ENCODE measurements at regions not wholly inside any gene's neighbourhood (a gene's known extent, or its start where the extent isn't known, plus 50 kb on each side); places are given as distances from the start of the nearest gene placed in this dataset.

DNA sequence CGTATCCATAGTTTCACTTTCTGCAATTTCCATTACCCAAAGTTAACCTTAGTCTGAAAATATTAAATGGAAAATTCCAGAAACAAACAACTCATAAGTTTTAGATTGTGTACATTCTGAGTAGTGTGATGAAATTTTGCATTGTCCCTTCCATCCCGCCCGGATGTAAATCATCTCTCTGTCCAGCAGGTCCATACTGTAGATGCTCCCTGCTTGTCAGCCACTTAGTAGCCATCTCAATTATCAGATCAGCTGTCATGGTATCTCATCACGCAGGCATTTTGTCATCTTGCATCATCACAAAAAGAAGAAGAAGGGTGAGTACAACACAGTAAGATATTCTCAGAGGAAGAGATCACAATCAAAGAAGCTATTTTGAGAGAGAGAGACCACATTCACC, 185.0 kb upstream of the STK17B start:
- DNase-seq (ENCODE audit: low spot score), result no peak

DNA sequence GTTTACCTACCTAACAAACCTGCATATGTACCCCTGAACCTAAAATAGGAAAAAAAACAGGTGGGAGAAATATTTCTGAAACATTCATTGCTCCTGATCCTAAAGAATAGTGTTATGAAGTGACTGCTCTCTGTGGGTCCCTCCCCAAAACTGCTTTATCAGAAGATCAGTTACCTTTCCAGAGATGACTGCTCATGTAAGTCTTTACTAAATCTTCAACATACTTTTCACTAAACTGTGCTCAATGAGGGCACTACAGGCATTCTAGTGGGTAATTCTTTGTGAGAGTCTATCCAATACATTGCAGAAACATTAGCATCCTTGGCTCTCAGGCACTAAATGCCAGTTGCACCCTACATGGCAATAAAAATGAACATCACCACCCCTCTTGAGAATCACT, 189.3 kb upstream of the STK17B start:
- DNase-seq (ENCODE audit: low spot score), result no peak

DNA sequence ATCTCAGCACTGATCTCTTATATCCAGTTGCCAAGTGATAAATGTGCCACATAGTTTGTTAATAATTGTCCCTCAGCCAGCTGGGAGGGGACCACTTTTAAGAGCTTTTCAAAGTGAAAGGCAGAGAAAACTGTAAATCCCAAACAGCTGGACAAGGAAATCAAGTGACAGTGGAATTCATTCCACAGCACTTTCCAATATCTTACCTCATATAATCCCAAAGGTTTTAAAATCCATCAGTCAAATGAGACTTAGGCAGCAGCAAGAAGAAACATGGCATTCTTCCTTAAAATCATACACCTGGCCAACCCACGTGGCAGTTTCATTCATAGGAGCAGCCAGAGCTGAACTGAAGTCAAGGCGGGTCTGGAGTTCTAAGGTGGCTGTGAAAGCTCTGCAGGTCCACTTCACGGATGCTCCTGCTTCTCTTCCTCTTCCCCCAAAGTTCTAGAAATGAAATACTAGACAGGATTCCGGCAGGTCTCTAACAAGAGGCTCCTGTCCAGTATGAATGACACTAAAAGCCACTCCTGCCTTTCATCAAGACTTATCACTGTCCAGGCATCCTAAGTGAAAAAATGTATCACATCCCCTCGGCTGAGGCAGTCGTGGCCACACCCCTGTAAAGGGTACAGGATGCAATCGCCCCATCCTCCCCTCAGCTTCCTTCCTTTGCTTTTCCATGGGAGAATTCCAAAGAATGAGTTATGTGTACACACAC, 190.4 kb upstream of the STK17B start:
- DNase-seq (ENCODE audit: low spot score), result no peak

DNA sequence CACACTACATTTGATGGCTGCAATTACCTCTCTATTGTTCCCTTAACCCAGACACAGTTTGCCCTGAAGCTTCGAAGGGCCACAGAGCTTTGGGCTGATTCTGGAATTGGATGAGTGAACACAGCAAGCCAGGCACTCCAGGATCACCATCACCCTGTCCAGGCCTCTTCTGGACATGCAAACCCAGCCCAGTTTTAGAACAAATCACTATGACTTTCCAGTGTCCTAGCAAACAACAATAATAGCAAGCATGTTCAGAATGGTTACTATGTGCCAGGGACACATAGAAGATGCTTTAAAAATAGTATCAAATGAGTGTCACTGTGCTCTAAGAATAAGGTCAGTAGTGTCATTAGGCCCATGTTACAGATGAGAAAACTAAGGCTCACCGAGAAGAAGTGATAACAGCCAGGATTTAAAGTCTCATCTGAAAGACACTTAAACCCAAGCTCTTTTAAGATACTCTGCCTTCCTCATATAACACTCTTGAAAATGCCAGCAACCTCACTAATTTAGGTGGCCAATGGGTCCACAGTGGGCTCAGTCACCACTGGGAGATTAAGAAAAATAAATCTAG, 191.7 kb upstream of the STK17B start:
- DNase-seq (ENCODE audit: low spot score), result no peak

DNA sequence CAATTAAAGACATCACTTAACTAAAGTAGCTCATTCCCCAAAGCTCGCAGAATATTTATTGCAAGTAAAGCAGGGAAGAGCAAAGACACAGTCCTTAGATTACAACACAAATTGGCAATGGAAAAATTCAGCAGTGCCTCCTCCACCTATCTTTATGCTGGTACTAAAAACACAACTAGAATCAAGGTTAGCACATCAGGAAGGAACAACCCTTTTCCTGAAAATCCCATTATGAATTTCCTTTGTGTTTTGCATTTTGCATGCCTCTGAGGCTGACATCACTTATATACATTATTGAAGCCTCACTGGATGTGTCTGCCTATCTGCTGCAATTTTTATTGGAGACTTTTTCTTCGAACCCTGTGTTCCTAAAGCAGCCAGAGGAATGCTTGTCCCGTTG, 193.8 kb upstream of the STK17B start:
- no peak for DNase-seq (ENCODE audit: low spot score)

DNA sequence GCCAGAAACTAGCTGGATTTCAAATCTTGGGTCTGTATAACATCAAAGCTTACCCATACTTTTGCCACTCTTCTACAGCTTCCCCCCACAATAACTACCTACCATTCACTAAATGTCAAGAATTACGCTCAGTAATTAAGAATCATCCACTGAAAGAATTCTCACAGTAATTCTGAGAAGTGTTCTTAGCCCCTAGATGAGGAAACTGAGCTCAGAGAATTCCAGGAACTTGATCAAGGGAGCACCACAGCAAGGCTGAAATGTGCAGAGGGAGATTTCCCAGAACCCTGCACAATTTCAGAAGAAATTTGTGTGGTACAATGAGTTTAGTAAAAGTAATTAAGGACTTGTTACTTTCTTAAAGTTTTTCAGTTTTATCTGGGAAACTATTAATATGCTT, 194.5 kb upstream of the STK17B start:
- no peak for DNase-seq (ENCODE audit: low spot score)

DNA sequence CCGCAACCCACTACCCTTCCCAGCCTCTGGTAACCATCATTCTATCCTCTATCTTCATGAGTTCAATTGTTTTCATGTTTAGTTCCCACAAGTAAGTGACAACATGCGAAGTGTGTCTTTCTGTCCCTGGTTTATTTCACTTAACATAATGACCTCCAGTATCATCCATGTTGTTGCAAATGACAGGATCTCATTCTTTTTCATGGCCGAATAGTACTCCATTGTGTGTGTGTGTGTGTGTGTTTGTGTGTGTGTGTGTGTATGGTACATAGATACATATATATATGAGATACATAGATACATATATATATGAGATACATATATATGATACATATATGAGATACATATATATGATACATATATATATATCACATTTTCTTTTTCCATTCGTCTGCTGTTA, 196.3 kb upstream of the STK17B start:
- DNase-seq (ENCODE audit: low spot score), result no peak

DNA sequence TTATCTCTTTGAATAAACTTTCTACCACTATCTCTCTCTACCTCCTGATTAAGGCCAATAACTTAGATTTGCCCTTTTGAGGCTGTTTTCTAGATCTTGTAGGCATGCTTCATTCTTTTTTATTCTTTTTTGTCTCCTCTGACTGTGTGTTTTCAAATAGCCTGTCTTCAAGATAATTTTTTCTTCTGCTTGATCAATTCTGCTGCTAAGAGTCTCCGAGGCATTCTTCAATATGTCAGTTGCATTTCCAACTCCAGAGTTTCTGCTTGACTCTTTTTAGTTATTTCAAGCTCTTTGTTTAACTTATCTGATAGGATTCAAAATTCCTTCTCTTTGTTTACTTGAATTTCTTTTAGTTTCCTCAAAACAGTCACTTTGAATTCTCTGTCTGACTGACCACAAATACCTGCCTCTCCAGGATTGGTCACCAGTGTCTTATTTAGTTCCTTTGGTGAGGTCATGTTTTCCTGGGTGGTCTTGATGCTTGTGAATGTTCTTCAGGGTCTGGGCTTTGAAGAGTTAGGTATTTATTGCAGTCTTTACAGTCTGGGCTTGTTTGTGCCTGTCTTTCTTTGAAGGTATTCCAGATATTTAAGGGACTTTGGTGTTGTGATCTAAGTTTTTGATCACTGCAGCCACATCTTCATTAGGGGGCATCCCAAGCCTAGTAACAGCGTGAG, 197.3 kb upstream of the STK17B start:
- no peak for DNase-seq (ENCODE audit: low spot score)

DNA sequence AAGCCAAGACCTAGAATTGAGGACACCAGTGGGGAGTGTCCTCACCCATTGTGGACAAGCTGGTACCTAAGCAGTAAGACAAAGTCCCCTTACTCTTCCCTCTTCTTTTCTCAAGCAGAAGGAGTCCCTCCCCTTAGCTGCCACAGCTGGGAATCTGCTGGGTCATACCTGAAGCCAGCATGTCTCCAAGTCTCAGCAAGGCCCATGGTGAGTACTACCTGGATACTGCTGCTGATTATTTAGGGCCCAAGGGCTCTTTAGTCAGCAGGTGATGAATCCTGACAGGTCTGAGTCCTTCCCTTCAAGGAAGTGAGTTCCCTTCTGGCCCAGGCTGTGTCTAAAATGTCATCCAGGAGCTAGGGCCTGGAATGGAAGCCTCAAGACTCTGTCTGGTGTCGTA, 198.6 kb upstream of the STK17B start:
- DNase-seq (ENCODE audit: low spot score), result no peak

DNA sequence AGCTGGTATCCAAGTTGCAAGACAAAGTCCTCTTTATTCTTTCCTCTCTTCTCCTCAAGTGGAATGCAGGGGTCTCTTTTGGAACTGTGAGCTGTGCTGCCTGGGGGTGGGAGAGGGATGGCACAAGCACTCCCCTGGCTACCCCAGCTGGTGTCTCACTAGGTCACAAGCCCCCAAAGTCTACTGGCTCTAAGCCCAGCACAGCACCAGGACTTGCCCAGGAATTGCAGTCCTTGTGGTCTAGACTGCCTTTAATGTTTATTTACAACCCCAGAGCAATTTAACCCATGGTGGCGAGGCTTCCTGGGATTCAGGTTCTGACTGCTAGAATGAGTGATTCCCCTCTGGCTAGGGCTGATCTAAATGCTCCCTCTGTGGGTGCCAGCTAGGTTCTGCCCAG, 199.0 kb upstream of the STK17B start:
- no peak for DNase-seq (ENCODE audit: low spot score)

DNA sequence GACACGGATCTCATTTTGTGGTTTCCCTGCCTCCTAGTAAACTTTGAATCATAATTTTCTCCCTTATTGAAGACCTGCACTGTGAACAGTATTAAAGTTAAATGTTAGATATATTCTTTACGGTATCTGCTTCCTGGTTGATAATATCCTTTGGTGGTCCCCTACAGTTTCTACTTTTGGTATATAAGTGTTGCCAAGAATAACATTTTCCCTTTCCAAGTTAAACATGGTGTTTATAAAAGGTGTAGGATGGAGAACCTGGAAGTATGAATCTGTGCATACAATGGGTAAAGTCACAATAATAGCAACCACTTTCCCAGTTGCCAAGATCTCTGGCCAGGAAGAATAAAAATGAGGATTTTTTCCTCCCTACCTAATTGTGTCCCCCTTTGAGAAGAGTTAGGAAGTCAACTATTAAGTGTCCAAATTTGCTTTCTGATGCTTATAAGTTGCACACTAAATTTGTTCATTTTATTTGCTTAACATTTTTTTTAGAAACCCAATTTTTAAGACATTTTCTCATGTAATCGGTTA, 201.0 kb upstream of the STK17B start:
- DNase-seq (ENCODE audit: low spot score), result no peak

DNA sequence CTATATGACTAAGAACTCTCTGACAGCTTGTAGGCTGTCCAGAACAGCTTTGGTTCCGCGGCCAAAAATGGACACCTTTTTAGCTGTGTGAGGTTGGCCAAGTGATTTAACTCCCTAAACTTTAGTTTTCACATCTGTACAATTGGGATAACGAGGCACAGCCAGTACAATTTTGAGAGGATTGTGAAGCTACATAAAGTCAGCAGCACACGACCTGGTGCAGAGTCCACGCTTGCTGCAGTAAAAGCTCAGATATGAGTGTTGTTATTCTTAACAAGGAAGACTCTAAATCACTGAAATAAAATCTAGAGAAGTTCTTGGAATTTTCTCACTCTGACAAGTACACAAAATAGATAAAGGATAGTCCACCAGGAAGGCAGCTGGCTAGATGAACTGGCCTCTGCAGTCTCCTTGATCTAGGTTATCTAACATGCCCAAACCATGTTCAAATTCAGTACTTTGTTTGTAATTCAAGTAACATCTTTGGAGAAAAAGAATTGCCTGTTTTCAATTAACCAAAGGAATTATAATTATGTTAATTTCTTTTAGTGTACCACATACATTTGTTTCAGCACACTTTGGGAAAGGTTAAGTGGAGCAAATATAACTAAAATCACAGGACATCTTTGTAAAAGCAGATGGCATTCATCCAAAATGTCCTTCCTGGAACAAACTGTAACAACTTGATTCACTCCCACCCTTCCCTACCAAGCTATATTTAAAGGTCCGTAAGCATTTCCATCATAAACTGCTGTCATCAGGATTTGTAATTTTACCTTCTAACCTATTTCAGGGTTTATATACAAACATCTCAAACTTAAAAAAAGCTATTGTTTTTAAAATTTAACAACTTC, 201.7 kb upstream of the STK17B start:
- DNase-seq (ENCODE audit: low spot score), result no peak

DNA sequence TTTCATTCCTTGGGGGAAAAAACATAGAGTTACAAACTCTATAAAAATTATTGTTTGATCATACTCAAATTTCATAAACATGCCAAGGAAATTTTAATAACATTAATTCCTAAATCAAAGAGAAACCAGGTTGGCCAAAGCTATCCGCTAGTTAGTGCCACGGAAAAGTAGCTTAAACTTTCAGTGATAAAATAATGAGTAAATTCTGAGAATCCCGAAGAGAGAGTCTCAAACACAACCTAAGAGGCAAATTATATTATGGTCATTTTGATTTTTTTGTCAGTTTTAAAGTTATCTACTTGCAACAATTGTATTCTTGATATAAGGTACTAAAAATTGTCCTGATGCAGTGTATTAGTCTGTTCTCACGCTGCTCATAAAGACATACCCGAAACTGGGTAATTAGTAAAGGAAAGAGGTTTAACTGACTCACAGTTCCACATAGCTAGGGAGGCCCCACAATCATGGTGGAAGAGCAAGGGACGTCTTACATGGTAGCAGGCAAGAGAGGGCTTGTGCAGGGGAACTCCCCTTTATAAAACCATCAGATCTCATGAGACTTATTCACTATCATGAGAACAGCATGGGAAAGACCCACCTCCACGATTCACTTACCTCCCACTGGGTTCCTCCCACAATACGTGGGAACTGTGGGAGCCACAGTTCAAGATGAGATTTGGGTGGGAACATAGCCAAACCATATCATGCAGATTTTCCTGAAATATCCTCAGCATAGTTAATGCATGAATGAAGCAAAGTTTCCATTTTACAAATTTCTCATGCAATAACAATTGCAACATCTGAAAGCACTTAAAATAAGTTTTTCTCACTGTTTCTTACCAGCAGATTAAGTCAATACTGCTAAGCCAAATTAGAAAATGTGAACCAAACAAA, 205.9 kb upstream of the STK17B start:
- no peak for DNase-seq (ENCODE audit: low spot score)

DNA sequence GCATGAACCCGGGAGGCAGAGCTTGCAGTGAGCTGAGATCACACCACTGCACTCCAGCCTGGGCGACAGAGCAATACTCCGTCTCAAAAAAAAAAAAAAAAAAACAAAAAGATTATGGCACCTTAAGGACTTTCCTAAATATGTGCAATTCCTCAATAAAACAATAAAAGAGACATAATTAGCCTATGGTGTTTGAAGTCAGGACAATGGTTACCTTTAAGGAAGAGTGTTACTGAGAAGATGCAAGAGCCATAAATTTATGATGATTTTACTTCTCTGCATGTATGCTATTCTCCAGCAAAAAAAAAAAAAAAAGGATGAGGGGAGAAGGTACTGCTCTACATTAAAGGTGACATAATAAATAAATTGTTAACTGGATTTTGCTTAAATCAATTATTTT, 208.2 kb upstream of the STK17B start:
- no peak for DNase-seq (ENCODE audit: low spot score)

DNA sequence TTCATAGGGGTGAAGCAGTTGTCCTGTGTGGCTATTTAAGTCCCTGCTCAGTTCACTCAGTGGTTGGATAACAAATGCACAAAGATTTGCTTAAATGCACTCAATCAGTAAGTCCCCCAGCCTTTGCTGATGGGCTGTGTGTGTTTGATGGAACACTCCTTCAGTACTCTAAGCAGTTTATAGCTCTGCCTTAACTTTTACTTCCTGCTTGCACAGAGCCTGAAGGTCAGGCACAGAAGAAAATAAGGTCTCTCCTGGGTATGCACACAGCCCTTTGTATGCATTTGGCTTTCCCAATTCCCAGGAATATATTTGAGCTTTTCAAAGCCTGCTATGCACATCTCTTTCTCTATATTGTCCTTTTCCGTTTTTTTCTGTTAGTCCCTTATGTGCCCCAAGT, 208.7 kb upstream of the STK17B start:
- DNase-seq (ENCODE audit: low spot score), result no peak

DNA sequence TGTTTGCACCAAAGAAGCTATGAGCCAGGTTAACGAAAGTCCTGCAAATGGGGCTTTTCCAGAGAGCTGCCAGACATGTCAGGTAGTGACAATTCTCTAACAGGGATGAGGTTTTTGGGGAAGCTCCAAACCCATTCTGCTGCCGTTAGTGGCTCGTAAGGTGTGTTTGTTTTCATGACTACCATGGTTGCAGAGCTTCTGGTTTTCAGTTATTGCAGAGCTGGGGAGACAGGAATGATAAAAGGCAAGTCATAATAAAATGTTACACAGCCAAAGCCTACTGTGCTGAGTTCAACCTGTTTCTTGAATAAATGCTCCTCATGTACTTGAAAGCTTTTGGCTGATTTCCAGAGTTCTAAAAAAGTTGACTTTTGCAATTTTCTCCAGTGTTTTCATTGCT, 209.2 kb upstream of the STK17B start:
- no peak for DNase-seq (ENCODE audit: low spot score)

DNA sequence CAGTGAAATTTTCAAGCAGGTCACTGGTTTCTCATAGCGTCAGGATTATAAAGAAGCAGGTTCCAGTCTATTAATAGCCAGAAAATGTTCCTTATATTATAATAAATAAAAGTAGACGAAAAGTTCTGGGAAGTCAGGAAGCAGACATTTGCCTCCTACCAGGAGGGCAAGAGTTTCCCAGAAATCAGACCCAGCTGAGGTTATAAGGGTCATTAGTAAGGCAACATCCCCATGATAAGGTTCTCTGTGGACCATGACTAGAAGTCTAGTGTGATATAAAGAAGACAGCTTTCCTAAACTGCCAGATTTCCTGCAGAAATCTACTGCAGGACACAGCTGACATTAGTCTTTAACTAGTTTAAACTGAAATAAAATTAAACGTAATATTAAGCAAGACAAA, 210.1 kb upstream of the STK17B start:
- no peak for DNase-seq (ENCODE audit: low spot score)

DNA sequence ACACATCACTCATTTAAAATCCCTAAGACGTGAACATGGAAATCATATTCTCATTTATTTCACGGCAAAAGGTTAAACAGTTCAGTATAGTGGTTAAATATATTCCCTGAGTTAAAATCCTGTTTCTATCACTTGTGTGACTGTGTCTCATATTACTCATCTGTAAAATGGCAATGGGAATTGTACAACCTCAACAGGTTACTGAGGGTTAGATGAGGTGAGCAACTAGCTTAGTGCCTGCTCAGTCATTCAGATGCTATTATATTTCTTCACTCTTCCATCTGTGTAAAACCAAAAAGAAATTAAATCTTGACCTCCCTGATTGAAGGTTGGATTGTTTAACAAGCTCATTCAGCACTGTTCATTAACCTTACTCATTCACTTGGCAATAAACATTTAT, 212.4 kb upstream of the STK17B start:
- no peak for DNase-seq (ENCODE audit: low spot score)

DNA sequence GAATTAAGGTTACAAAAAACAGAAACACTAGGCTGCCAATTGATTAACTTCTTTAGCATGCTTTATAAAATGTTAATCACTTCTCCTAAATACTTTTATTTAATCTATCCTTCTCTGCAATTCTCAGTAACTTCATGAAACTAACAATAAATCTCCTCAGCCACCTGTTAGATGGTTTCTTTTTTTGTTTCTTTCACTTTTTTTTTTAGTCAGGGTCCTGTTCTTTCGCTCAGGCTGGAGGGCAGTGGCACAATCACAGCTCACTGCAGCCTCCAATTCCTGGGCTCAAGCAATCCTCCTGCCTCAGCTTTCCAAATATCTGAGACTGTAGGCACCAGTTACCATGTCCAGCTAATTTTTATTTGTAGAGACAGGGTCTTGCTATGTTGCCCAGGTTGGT, 213.4 kb upstream of the STK17B start:
- no peak for DNase-seq (ENCODE audit: low spot score)

DNA sequence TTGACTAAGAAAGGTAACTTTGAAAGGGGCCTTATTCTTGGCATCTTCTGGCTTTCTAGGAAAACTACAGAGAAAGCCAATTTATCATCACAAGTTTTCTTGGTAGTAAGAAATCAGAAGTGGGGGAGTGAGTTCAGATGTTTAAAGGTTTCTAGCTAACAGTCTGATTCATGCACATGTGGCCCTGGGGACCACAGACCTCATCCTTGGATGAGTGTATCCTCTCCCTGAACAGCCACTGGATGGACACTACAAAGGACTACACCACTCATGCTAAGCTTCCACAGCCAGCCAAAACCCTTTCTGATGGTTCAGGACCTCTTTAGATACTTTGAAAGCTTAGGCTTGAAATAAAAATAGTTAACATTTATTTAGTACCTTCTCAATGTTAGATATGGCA, 218.3 kb upstream of the STK17B start:
- DNase-seq (ENCODE audit: low spot score), result no peak
